Effector memory CD8-positive, alpha-beta T cell (primary cell): ENCODE measurements at regions not wholly inside any gene's neighbourhood (a gene's known extent, or its start where the extent isn't known, plus 50 kb on each side); places are given as distances from the start of the nearest gene placed in this dataset.
"Not testable (repeated sequence)": the region's sequence is repeated elsewhere in the genome, so short reads cannot be mapped to it uniquely, and the experiment has no call there.

ENCODE experiments used
- ATAC-seq: fragments of 150-1000 bp; cut with Tn5 transposase; replicated peaks from 2 replicates; pipeline ENCODE4 v1.10.0; 2021; ENCODE audit warnings: mild to moderate bottlenecking, moderate library complexity
- DNase-seq, 3 experiments: peaks; one replicate each; pipeline ENCODE4 v3.0.0; 2021
- H3K27ac Mint-ChIP-seq, 2 donors: one replicate each; pipeline ENCODE4 v1.8.0; 2022; ENCODE audit warnings: mild to moderate bottlenecking in 2 of 2, mixed read lengths in 2 of 2, moderate library complexity in 2 of 2
- H3K27me3 Mint-ChIP-seq, 2 donors: one replicate each; pipeline ENCODE4 v1.8.0; 2022; ENCODE audit warnings: mixed read lengths in 2 of 2
- H3K36me3 Mint-ChIP-seq: one replicate; pipeline ENCODE4 v1.8.0; 2022; ENCODE audit warnings: mild to moderate bottlenecking, moderate library complexity, mixed read lengths; ENCODE audit not compliant: insufficient read depth
- H3K4me1 Mint-ChIP-seq, 2 donors: one replicate each; pipeline ENCODE4 v1.8.0; 2022; ENCODE audit warnings: low read depth in 2 of 2, mixed read lengths in 2 of 2
- H3K4me3 Mint-ChIP-seq, 2 donors: one replicate each; pipeline ENCODE4 v1.8.0; 2022; ENCODE audit warnings: mild to moderate bottlenecking in 2 of 2, mixed read lengths in 2 of 2, moderate library complexity in 2 of 2
- H3K9me3 Mint-ChIP-seq, 2 donors: one replicate each; pipeline ENCODE4 v1.8.0; 2022; ENCODE audit warnings: mixed read lengths in 2 of 2

GRCh38 chr4:28113586-28113985 is 1252.9 kb downstream of the STIM2 start:
- not testable (repeated sequence) for H3K27ac Mint-ChIP-seq, H3K27me3 Mint-ChIP-seq, H3K4me1 Mint-ChIP-seq, H3K9me3 Mint-ChIP-seq, H3K4me3 Mint-ChIP-seq, H3K36me3 Mint-ChIP-seq, ATAC-seq, DNase-seq

DNA sequence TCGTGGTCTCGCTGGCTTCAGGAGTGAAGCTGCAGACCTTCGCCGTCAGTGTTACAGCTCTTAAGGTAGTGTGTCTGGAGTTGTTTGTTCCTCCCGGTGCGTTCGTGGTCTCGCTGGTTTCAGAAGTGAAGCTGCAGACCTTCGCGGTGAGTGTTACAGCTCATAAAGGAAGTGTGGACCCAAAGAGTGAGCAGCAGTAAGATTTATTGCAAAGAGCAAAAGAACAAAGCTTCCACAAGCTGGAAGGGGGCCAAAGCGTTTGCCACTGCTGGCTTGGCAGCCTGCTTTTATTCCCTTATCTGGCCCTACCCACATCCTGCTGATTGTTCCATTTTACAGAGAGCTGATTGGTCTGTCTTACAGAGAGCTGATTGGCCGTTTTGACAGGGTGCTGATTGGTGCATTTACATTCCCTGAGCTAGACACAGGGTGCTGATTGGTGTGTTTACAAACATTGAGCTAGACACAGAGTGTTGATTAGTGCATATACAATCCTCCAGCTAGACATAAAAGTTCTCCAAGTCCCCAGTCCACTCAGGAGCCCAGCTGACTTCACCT is 1256.0 kb downstream of the STIM2 start:
- H3K27ac Mint-ChIP-seq, ATAC-seq, DNase-seq: not testable (repeated sequence)

GRCh38 chr4:28117084-28117682 is 1256.5 kb downstream of the STIM2 start:
- DNase-seq: no peak
- Mint-ChIP-seq H3K36me3 (no peaks in the 10 kb centered on the region), H3K27me3 (no peaks in the 10 kb centered on the region), H3K27ac (no peak overlapping the region), H3K4me1 (no peaks in the 10 kb centered on the region), H3K4me3 (no peak overlapping the region), H3K9me3 (peaks cover 6% of the 10 kb centered on the region in 2 donors)
- ATAC-seq: no peak

More for the DNA sequence above, 1256.0 kb downstream of the STIM2 start:
- not testable (repeated sequence) for H3K4me3 Mint-ChIP-seq, H3K36me3 Mint-ChIP-seq, H3K27me3 Mint-ChIP-seq, H3K4me1 Mint-ChIP-seq, H3K9me3 Mint-ChIP-seq

DNA sequence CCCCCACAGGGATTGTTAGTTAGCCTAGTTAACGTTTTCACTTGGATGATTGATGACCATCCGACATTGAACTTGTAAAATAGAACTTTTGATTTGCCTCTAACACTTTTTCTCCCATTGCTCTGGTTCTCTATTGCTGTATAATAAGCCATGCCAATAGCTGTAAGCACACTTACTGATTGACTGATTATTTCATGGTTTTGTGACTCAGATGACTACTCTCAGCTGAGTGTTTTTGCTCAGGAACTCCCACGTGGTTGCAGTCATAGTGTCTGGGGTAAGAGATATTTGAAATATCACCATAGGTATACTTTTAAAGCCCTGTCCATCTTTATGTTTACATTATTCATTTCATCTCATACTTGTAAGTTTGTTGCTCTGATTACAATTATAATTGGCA is 1285.5 kb downstream of the STIM2 start:
- Mint-ChIP-seq H3K36me3 (no peaks in the 10 kb centered on the region), H3K27me3 (no peaks in the 10 kb centered on the region), H3K27ac (no peak overlapping the region), H3K4me1 (no peaks in the 10 kb centered on the region), H3K9me3 (peaks cover 14 to 31% of the 10 kb centered on the region in 2 donors), H3K4me3 (no peak overlapping the region)
- DNase-seq (no peak), ATAC-seq (no peak)

- Mint-ChIP-seq H3K4me1 (no peaks in the 10 kb centered on the region), H3K27me3 (no peaks in the 10 kb centered on the region), H3K4me3 (no peak overlapping the region), H3K36me3 (no peaks in the 10 kb centered on the region), H3K27ac (no peak overlapping the region), H3K9me3 (peaks cover 10 to 32% of the 10 kb centered on the region in 2 donors)
- ATAC-seq (no peak), DNase-seq (no peak)
Observed at GRCh38 chr4:28148221-28148620, 1287.6 kb downstream of the STIM2 start.

DNA sequence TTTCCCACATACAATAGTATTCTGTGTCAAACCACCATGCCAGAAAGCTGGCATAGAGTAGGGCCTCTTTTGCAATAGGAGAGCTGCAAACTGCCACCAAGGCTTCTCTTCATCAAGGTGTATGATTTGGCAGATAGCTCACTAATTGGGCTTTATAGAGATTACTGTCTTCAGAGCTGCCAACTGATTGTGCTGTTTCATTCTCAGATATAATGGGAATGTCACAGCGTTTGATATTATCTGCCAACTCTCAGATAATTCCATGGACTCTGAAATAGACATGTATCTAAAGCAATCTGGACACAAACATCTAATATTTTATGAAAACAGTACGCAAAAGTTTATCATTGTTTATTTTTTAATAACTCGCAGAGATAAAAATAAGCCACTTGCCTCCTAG is 1289.1 kb downstream of the STIM2 start:
- DNase-seq: no peak
- H3K36me3 Mint-ChIP-seq: no peaks in the 10 kb centered on the region
- no peaks in the 10 kb centered on the region for H3K27me3 Mint-ChIP-seq
- H3K4me1 Mint-ChIP-seq: no peaks in the 10 kb centered on the region
- no peak overlapping the region for H3K27ac Mint-ChIP-seq
- no peak overlapping the region for H3K4me3 Mint-ChIP-seq
- peaks cover 5 to 25% of the 10 kb centered on the region in 2 donors for H3K9me3 Mint-ChIP-seq
- ATAC-seq: no peak

DNA sequence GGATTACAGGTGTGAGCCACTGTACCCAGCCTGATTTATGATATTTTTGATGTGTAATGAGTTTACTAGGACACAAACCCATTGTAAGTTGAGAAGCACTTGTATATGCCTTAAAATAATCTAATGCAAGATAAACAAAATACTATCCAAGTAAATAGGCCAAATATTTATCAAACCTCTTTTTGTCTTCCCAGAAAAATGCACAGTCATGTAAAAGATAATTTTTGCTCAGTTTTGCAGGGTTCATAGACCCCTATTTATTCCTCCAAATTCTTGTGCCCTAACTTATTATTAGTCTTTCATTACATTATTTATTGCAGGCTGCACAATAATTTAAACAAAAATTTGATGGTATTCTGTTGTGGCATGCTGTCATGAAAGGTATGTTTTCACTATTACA is 1290.7 kb downstream of the STIM2 start:
- Mint-ChIP-seq H3K4me3 (no peak overlapping the region), H3K36me3 (no peaks in the 10 kb centered on the region), H3K27ac (no peak overlapping the region), H3K4me1 (no peaks in the 10 kb centered on the region), H3K27me3 (no peaks in the 10 kb centered on the region), H3K9me3 (peaks cover under 1 to 18% of the 10 kb centered on the region in 2 donors)
- ATAC-seq (no peak), DNase-seq (no peak)

GRCh38 chr4:28167411-28167810 is 1306.8 kb downstream of the STIM2 start:
- Mint-ChIP-seq H3K36me3 (peaks cover 3% of the 10 kb centered on the region), H3K9me3 (peaks cover 2 to 16% of the 10 kb centered on the region in 2 donors), H3K4me3 (no peak overlapping the region), H3K27me3 (no peaks in the 10 kb centered on the region), H3K27ac (no peak overlapping the region), H3K4me1 (no peaks in the 10 kb centered on the region)
- no peak for ATAC-seq
- DNase-seq: no peak

- ATAC-seq: no peak
- Mint-ChIP-seq H3K4me1 (no peaks in the 10 kb centered on the region), H3K27me3 (no peaks in the 10 kb centered on the region)
Observed at GRCh38 chr4:28176942-28177341, 1316.3 kb downstream of the STIM2 start.

DNA sequence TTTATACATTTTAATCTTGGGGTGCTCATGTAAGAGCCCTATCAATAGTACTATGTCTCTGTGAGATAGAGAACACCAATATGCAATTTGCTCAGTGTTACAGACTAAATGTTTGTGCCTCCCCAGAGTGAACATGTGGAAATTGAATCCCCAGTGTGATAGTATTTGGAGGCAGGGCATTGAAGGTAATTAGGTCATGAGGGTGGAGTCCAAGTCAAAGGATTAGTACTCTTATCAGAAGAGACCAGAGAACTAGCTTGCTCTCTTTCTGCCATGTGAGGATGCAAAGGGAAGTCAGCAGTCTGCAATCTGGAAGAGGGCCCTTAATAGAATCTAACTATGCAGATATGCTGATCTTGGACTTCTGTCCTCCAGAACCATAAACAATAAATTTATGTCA is 1317.0 kb downstream of the STIM2 start:
- peaks cover 4 to 6% of the 10 kb centered on the region in 2 donors for H3K9me3 Mint-ChIP-seq
- no peaks in the 10 kb centered on the region for H3K27me3 Mint-ChIP-seq
- H3K4me1 Mint-ChIP-seq: no peaks in the 10 kb centered on the region
- H3K4me3 Mint-ChIP-seq: no peak overlapping the region
- ATAC-seq (no peak), DNase-seq (no peak)
- no peak overlapping the region for H3K27ac Mint-ChIP-seq
- H3K36me3 Mint-ChIP-seq: no peaks in the 10 kb centered on the region

More at GRCh38 chr4:28176942-28177341, 1316.3 kb downstream of the STIM2 start:
- H3K9me3 Mint-ChIP-seq: peaks cover 2 to 4% of the 10 kb centered on the region in 2 donors
- no peak overlapping the region for H3K27ac Mint-ChIP-seq
- no peak for DNase-seq
- H3K4me3 Mint-ChIP-seq: no peak overlapping the region
- H3K36me3 Mint-ChIP-seq: no peaks in the 10 kb centered on the region

DNA sequence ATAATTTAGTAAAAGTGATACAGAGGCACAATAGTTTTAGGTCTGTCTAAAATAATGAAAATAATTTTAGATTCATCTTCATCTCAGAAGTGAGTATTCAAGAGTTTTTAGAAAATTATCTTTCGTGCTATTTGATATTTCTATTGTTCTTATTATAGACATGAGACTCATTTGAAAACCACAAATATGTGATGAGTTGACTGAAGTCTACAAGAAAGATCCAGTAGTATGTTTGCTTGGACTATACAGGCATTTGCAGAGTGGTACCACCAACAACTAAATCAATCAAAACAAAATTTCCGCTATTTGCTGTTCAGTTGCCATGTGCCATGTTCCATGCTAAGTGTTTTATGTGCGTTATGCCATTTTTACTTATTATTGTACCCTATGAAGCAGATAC is 1318.5 kb downstream of the STIM2 start:
- Mint-ChIP-seq H3K27me3 (no peaks in the 10 kb centered on the region), H3K36me3 (no peaks in the 10 kb centered on the region), H3K9me3 (peaks cover 4 to 6% of the 10 kb centered on the region in 2 donors), H3K4me3 (no peak overlapping the region), H3K27ac (no peak overlapping the region), H3K4me1 (no peaks in the 10 kb centered on the region)
- no peak for ATAC-seq
- no peak for DNase-seq

GRCh38 chr4:28209371-28209924 is 1348.8 kb downstream of the STIM2 start:
- DNase-seq: no peak
- Mint-ChIP-seq H3K4me1 (no peaks in the 10 kb centered on the region), H3K36me3 (no peaks in the 10 kb centered on the region), H3K27me3 (no peaks in the 10 kb centered on the region), H3K4me3 (no peak overlapping the region), H3K9me3 (peaks cover under 1 to 3% of the 10 kb centered on the region in 2 donors), H3K27ac (no peak overlapping the region)
- ATAC-seq: no peak

GRCh38 chr4:28211676-28212470 is 1351.2 kb downstream of the STIM2 start:
- no peak overlapping the region for H3K27ac Mint-ChIP-seq
- no peaks in the 10 kb centered on the region for H3K27me3 Mint-ChIP-seq
- DNase-seq (no peak), ATAC-seq (no peak)
- H3K4me1 Mint-ChIP-seq: no peaks in the 10 kb centered on the region
- H3K4me3 Mint-ChIP-seq: no peak overlapping the region
- H3K9me3 Mint-ChIP-seq: peaks cover 0 to 3% of the 10 kb centered on the region in 2 donors
- no peaks in the 10 kb centered on the region for H3K36me3 Mint-ChIP-seq

DNA sequence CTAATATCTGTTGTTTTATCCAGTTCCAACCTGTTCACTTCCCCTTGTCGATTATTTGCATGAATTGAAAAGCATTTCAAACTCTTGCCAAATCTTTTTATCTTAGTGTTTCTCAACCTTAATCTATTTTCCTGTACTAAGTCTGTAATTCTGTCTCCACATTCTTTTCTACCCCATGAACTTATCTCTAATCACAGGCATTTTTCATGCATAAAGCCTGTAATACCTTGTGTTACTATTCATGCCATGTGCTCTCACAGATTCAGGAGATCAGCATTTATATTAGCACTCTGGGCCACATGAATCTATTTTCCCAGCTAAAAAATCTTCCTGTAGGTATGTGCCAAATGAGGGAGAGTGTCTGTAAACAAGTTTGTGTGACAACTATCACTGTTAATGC is 1360.9 kb downstream of the STIM2 start:
- no peak overlapping the region for H3K4me3 Mint-ChIP-seq
- ATAC-seq (no peak), DNase-seq (no peak)
- H3K36me3 Mint-ChIP-seq: no peaks in the 10 kb centered on the region
- no peak overlapping the region for H3K27ac Mint-ChIP-seq
- H3K9me3 Mint-ChIP-seq: peaks cover 13 to 16% of the 10 kb centered on the region in 2 donors
- H3K4me1 Mint-ChIP-seq: no peaks in the 10 kb centered on the region
- H3K27me3 Mint-ChIP-seq: no peaks in the 10 kb centered on the region
